ENCODE measurements at regions not wholly inside any gene's neighbourhood (a gene's known extent, or its start where the extent isn't known, plus 50 kb on each side); places are given as distances from the start of the nearest gene placed in this dataset.

- no peaks in the 10 kb centered on the region for H3K36me3 Mint-ChIP-seq (ENCODE audit: low read depth)
- intact Hi-C loops (cut with micrococcal nuclease), result no loop called here
- POLR2A ChIA-PET, result no interaction called here
- CTCF ChIA-PET, result no interaction called here
- H3K27ac Mint-ChIP-seq, result no peak overlapping the region
- no peak overlapping the region for H3K4me3 Mint-ChIP-seq
- ATAC-seq (ENCODE audit: low read depth) (no peak), DNase-seq (no peak)
- H3K27me3 Mint-ChIP-seq, result no peaks in the 10 kb centered on the region
- H3K9me3 Mint-ChIP-seq, result no peaks in the 10 kb centered on the region
- no peaks in the 10 kb centered on the region for H3K4me1 Mint-ChIP-seq
- TF ChIP-seq CTCF (IDR thresholded peaks at IDR 0.05), result no peak
Measured at GRCh38 chr1:216825557-216825956, 102.3 kb upstream of the ESRRG start.

- TF ChIP-seq CTCF (IDR thresholded peaks at IDR 0.05), result no peak
- H3K36me3 Mint-ChIP-seq (ENCODE audit: low read depth), result no peaks in the 10 kb centered on the region
- no peaks in the 10 kb centered on the region for H3K4me1 Mint-ChIP-seq
- intact Hi-C loops (cut with micrococcal nuclease), result no loop called here
- ChIA-PET CTCF (no interaction called here), POLR2A (no interaction called here)
- no peaks in the 10 kb centered on the region for H3K9me3 Mint-ChIP-seq
- H3K27ac Mint-ChIP-seq, result no peak overlapping the region
- no peak for DNase-seq
- H3K4me3 Mint-ChIP-seq, result no peak overlapping the region
- H3K27me3 Mint-ChIP-seq, result no peaks in the 10 kb centered on the region
- ATAC-seq (ENCODE audit: low read depth), result no peak
Measured at GRCh38 chr1:216824511-216824910, 101.3 kb upstream of the ESRRG start.

GRCh38 chr1:216823731-216824130 is 100.5 kb upstream of the ESRRG start:
- Mint-ChIP-seq H3K27ac (no peak overlapping the region), H3K36me3 (ENCODE audit: low read depth) (no peaks in the 10 kb centered on the region), H3K9me3 (no peaks in the 10 kb centered on the region), H3K4me3 (no peak overlapping the region), H3K4me1 (no peaks in the 10 kb centered on the region), H3K27me3 (no peaks in the 10 kb centered on the region)
- intact Hi-C loops (cut with micrococcal nuclease), result no loop called here
- DNase-seq (no peak), ATAC-seq (ENCODE audit: low read depth) (no peak)
- ChIA-PET POLR2A (no interaction called here), CTCF (no interaction called here)
- no peak for TF ChIP-seq CTCF (IDR thresholded peaks at IDR 0.05)

- no peak for DNase-seq
- CTCF ChIA-PET, result no interaction called here
- ATAC-seq (ENCODE audit: low read depth), result no peak
- POLR2A ChIA-PET, result no interaction called here
- intact Hi-C loops (cut with micrococcal nuclease), result no loop called here
- H3K4me3 Mint-ChIP-seq, result no peak overlapping the region
- no peaks in the 10 kb centered on the region for H3K36me3 Mint-ChIP-seq (ENCODE audit: low read depth)
- no peaks in the 10 kb centered on the region for H3K9me3 Mint-ChIP-seq
- H3K27ac Mint-ChIP-seq, result no peak overlapping the region
- no peak for TF ChIP-seq CTCF (IDR thresholded peaks at IDR 0.05)
- H3K27me3 Mint-ChIP-seq, result no peaks in the 10 kb centered on the region
- H3K4me1 Mint-ChIP-seq, result no peaks in the 10 kb centered on the region
Measured at GRCh38 chr1:216822480-216822879, 99.3 kb upstream of the ESRRG start.

GRCh38 chr1:216820345-216820744 is 97.1 kb upstream of the ESRRG start:
- no peaks in the 10 kb centered on the region for H3K36me3 Mint-ChIP-seq (ENCODE audit: low read depth)
- no peaks in the 10 kb centered on the region for H3K27me3 Mint-ChIP-seq
- ATAC-seq (ENCODE audit: low read depth), result no peak
- TF ChIP-seq CTCF (IDR thresholded peaks at IDR 0.05), result no peak
- H3K4me3 Mint-ChIP-seq, result no peak overlapping the region
- ChIA-PET CTCF (no interaction called here), POLR2A (no interaction called here)
- no peak for DNase-seq
- no peak overlapping the region for H3K27ac Mint-ChIP-seq
- H3K4me1 Mint-ChIP-seq, result no peaks in the 10 kb centered on the region
- intact Hi-C loops (cut with micrococcal nuclease), result no loop called here
- no peaks in the 10 kb centered on the region for H3K9me3 Mint-ChIP-seq

All from activated B cell treated with CpG ODN at 0.5 μM for 24 hours (primary cell).